Smooth muscle cell (in vitro differentiated cells): ENCODE measurements at regions not wholly inside any gene's neighbourhood (a gene's known extent, or its start where the extent isn't known, plus 50 kb on each side); places are given as distances from the start of the nearest gene placed in this dataset.

Experiments used
- DNase-seq: peaks from one replicate; lab custom pipeline; 2025; ENCODE audit not compliant: unreplicated experiment; lab: John Stamatoyannopoulos, UW
- H2AFZ ChIP-seq: fragments of 200-600 bp; sonication (generic); 2 replicates; pipeline ENCODE4 v1.6.0; 2016; ENCODE audit warnings: antibody characterized with exemption, low read depth, mild to moderate bottlenecking
- H3F3A ChIP-seq: fragments of 200-600 bp; sonication (generic); 2 replicates; pipeline ENCODE4 v1.6.0; 2017; ENCODE audit warnings: antibody characterized with exemption, low read depth
- H3K27ac ChIP-seq: fragments of 200-600 bp; sonication (generic); 2 replicates; pipeline ENCODE4 v1.5.1; 2016; ENCODE audit warnings: low read depth, mild to moderate bottlenecking
- H3K27me3 ChIP-seq: fragments of 200-600 bp; sonication (generic); 2 replicates; pipeline ENCODE4 v1.6.1; 2016; ENCODE audit warnings: low read depth, mild to moderate bottlenecking
- H3K36me3 ChIP-seq: fragments of 200-600 bp; sonication (generic); 2 replicates; pipeline ENCODE4 v1.5.1; 2016; ENCODE audit warnings: low read depth
- H3K4me1 ChIP-seq: fragments of 200-600 bp; sonication (generic); 2 replicates; pipeline ENCODE4 v1.5.1; 2016; ENCODE audit warnings: low read depth
- H3K4me2 ChIP-seq: fragments of 200-600 bp; sonication (generic); 2 replicates; pipeline ENCODE4 v1.6.0; 2016; ENCODE audit warnings: mild to moderate bottlenecking
- H3K4me3 ChIP-seq: fragments of 200-600 bp; sonication (generic); 2 replicates; pipeline ENCODE4 v1.5.1; 2016; ENCODE audit warnings: mild to moderate bottlenecking
- H3K79me2 ChIP-seq: fragments of 200-600 bp; sonication (generic); 2 replicates; pipeline ENCODE4 v1.6.0; 2016; ENCODE audit warnings: low read depth, mild to moderate bottlenecking
- H3K9ac ChIP-seq: fragments of 200-600 bp; sonication (generic); 2 replicates; pipeline ENCODE4 v1.6.0; 2016; ENCODE audit warnings: low read depth
- H3K9me3 ChIP-seq: fragments of 200-600 bp; sonication (generic); replicated peaks from 2 replicates; pipeline ENCODE4 v1.5.1; 2016; ENCODE audit warnings: low read depth
- H4K20me1 ChIP-seq: fragments of 200-600 bp; sonication (generic); 2 replicates; pipeline ENCODE4 v1.6.0; 2016; ENCODE audit warnings: low read depth
- WGBS: methylation state at CpG from one replicate; pipeline ENCODE4 v1.1.7; 2016; ENCODE audit warnings: low lambda C conversion rate; 5-methylcytosine and 5-hydroxymethylcytosine counted together
- TF ChIP-seq, protein P1 (sequence below): fragments of 200-600 bp; sonication (generic); IDR thresholded peaks from 2 replicates; pipeline ENCODE4 v1.5.1; 2017; ENCODE audit warnings: borderline replicate concordance, mild to moderate bottlenecking, antibody characterized with exemption; ENCODE audit not compliant: insufficient read depth, poor library complexity, severe bottlenecking

DNA sequence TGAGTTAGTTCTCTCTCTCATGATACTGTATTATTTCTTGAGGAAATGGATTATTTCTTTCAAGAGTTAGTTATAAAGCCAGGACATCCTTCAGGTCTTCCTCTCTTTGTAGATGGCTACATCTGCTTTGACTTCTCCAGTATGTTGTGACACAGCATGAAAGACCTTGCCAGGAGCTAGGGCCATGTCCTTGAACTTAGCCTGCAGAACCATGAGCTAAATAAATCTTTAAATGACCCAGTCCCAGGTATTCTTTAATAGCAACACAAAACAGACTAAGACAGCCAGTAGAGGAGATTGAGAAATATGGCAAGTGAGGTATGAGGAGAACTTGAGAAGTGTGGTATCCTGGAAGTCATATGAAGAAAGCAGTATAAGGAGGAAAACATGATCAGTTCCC is 214.9 kb upstream of the PPP1R3A start:
- DNase-seq = no peak
- H3K4me2 ChIP-seq = no peak overlapping the region
- H3K9me3 ChIP-seq = no peaks in the 10 kb centered on the region
- TF ChIP-seq, protein P1, sequence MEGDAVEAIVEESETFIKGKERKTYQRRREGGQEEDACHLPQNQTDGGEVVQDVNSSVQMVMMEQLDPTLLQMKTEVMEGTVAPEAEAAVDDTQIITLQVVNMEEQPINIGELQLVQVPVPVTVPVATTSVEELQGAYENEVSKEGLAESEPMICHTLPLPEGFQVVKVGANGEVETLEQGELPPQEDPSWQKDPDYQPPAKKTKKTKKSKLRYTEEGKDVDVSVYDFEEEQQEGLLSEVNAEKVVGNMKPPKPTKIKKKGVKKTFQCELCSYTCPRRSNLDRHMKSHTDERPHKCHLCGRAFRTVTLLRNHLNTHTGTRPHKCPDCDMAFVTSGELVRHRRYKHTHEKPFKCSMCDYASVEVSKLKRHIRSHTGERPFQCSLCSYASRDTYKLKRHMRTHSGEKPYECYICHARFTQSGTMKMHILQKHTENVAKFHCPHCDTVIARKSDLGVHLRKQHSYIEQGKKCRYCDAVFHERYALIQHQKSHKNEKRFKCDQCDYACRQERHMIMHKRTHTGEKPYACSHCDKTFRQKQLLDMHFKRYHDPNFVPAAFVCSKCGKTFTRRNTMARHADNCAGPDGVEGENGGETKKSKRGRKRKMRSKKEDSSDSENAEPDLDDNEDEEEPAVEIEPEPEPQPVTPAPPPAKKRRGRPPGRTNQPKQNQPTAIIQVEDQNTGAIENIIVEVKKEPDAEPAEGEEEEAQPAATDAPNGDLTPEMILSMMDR = no peak
- H3K79me2 ChIP-seq = no peaks in the 10 kb centered on the region
- no peak overlapping the region for H2AFZ ChIP-seq
- H3K36me3 ChIP-seq = no peaks in the 10 kb centered on the region
- no peak overlapping the region for H3K4me3 ChIP-seq
- no peak overlapping the region for H3K27ac ChIP-seq
- H4K20me1 ChIP-seq = no peaks in the 10 kb centered on the region
- no peaks in the 10 kb centered on the region for H3K27me3 ChIP-seq
- H3F3A ChIP-seq = no peaks in the 10 kb centered on the region
- no peaks in the 10 kb centered on the region for H3K4me1 ChIP-seq
- no peak overlapping the region for H3K9ac ChIP-seq

DNA sequence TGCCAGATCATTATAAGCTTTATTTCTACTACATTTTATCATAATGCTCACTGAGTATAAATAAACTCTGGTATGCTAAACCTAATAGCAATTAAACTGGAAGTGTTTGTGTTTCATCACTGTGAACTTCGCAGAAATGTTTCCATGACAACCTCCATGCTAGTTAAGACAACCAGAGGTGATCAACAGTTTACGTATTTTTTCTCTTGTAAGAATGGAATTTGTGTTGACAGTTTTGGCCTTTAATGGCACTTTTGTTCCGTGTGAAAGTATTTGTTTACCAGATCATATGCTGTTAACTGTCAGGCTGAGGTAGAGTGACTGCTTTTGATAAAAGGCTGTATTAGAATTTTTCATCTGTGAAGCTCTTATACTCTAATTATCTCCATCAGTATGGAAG is 212.1 kb upstream of the PPP1R3A start:
- Histone ChIP-seq H3K79me2 (no peaks in the 10 kb centered on the region), H2AFZ (no peak overlapping the region), H3K4me3 (no peak overlapping the region), H3K9ac (no peak overlapping the region), H3F3A (no peaks in the 10 kb centered on the region), H3K36me3 (no peaks in the 10 kb centered on the region), H3K27ac (no peak overlapping the region), H3K9me3 (no peaks in the 10 kb centered on the region), H3K4me1 (no peaks in the 10 kb centered on the region), H3K27me3 (no peaks in the 10 kb centered on the region), H4K20me1 (no peaks in the 10 kb centered on the region), H3K4me2 (no peak overlapping the region)
- DNase-seq = no peak
- TF ChIP-seq, protein P1 = no peak
- 66% methylated on average over 3 of the region's 3 CpGs for WGBS

DNA sequence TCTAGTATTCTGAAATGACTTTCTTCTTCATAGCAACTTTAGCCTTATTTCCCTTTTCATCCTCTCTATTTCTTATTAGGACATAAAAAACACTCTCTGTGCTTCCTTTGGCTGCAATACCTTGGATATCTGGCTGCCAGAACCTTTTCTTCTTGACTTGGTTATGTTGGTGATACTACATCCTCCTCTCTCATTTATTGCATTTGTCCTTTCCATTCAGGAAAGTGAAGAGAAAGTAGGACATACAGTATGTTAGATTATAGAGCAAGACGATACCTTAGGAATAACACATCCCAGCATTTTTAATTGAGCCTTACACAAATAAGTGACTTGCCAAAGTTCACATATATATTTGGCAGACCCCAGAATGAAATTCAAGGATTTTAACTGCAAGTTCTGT is 210.1 kb upstream of the PPP1R3A start:
- Histone ChIP-seq H3K9me3 (no peaks in the 10 kb centered on the region), H3K4me1 (no peaks in the 10 kb centered on the region), H2AFZ (no peak overlapping the region)

DNA sequence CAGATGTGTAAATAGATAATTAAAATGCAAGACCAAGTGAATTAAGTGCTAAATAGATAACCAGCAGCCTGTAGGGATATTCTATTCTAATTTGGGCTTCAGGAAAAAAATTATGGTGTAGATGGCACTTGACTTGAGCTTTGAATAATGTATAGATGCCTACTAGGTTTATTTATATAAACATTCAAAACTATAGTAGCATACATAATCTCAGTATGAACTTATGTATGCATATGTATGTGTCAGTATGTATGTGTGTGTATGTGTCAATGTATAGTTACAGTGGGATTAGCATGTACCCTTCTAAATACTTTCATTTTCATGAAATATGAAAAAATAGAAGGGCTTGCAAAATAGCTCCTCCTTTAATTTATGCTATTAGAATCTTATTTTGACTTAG is 207.3 kb upstream of the PPP1R3A start:
- TF ChIP-seq, protein P1 = no peak
- Histone ChIP-seq H3K9ac (no peak overlapping the region), H3K4me2 (no peak overlapping the region), H3K27me3 (no peaks in the 10 kb centered on the region), H3K36me3 (no peaks in the 10 kb centered on the region), H3K27ac (no peak overlapping the region), H3K9me3 (no peaks in the 10 kb centered on the region), H4K20me1 (no peaks in the 10 kb centered on the region), H3K4me1 (no peaks in the 10 kb centered on the region), H3K4me3 (no peak overlapping the region), H2AFZ (no peak overlapping the region), H3K79me2 (no peaks in the 10 kb centered on the region), H3F3A (no peaks in the 10 kb centered on the region)
- no peak for DNase-seq

More for the DNA sequence above, 210.1 kb upstream of the PPP1R3A start:
- Histone ChIP-seq H3K27ac (no peak overlapping the region), H3K79me2 (no peaks in the 10 kb centered on the region), H3K4me3 (no peak overlapping the region), H3K4me2 (no peak overlapping the region), H3K36me3 (no peaks in the 10 kb centered on the region), H3F3A (no peaks in the 10 kb centered on the region), H4K20me1 (no peaks in the 10 kb centered on the region), H3K9ac (no peak overlapping the region), H3K27me3 (no peaks in the 10 kb centered on the region)
- TF ChIP-seq, protein P1 = no peak
- no peak for DNase-seq
- WGBS = 77% methylated on average over 1 of the region's 1 CpG
